GM18868 (cell line): ENCODE measurements at regions not wholly inside any gene's neighbourhood (a gene's known extent, or its start where the extent isn't known, plus 50 kb on each side); places are given as distances from the start of the nearest gene placed in this dataset.
"Not testable (repeated sequence)": the region's sequence is repeated elsewhere in the genome, so short reads cannot be mapped to it uniquely, and the experiment has no call there.

Experiments
- ATAC-seq: cut with Tn5 transposase; IDR thresholded peaks from one replicate; pipeline ENCODE4 v1.9.1; 2021; ENCODE audit warnings: mild to moderate bottlenecking, moderate library complexity; ENCODE audit not compliant: unreplicated experiment

DNA sequence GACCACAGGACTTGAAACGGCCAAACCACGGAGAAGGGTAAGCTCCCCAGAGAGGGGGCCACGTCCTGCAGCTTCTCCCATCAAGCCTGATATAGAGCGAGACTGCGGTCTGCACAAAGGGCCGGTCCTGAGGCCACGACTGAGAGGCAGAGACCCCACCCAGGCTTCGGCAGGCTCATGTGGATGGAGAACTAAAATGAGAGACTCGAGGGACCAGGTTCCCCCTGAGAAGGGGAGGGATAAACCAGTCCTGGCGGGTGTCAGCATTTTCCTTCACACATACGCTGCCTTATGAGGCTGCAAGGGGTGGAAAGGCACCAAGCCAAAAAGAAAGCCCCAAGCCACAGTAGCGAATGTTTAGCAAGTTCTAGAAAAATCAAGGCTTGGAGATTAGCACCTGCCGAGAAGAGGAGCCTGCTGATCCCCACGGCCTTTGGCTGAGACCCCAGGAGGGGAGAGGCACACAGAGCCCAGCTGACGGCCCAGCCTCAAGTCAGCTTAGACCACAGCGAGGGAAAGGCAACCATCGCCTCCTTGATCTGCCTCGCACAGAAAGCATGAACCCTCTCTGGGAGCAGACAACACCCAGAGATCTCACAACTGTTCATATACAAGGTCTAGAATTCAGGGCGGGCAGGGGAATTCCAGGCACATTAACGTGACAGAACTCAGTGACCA, 92.6 kb upstream of the RNF32 start:
- peak; percentile 52 for ATAC-seq

DNA sequence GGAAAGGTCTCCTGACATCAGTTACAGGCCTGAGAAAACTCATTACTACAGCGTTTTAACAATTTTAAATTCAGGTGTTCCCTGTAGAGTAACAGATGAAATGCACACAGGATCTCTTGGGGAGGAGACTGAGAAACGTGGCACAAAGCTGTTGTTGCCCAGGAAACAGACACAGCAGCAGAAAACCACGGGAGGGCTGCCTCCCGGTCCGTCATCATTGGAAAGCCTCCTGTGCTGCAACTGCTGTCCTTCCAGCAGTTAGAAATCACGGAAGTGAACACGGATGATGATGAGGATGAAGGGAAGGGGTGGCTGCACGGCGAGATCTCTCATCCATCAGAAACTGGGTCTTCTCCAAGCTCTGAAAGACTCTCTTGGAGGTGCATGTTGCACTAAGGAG, 94.6 kb upstream of the RNF32 start:
- ATAC-seq = no peak

DNA sequence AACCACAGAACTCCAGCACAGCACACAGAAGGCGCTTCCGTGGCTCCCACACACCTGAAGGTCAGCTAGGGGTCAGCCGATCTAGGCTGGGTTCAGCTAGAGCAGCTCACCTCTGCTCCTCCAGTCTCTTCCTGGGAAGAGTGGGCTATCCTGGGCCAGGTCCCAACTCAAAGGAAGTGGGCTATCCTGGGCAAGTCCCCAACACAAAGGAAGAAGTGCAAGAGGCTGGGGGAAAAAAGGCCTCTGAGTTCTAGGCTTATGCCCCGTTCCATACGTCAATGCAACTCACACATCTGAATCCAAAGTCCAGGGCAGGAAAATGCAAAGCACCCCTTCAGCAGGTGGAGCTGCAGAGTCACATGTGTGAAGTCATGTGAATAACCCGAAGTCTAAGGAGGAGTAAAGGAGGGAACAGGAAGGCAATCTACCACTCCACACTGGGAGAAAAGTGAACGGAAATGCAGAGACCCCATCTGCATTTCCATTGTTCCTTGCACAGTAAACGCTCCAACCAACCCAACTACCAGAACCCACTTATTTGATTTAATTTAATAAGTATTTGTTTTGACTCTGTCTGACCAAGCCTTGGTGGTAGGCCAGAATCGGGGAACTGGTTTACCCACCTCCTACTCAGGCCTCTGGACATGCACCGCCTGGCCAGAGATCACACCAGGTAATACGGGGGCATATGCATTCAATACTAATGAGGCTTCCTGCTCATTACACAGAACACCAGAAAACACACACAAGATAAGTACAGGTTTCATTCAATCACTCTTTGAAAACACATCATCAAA, 95.5 kb upstream of the RNF32 start:
- no peak for ATAC-seq

DNA sequence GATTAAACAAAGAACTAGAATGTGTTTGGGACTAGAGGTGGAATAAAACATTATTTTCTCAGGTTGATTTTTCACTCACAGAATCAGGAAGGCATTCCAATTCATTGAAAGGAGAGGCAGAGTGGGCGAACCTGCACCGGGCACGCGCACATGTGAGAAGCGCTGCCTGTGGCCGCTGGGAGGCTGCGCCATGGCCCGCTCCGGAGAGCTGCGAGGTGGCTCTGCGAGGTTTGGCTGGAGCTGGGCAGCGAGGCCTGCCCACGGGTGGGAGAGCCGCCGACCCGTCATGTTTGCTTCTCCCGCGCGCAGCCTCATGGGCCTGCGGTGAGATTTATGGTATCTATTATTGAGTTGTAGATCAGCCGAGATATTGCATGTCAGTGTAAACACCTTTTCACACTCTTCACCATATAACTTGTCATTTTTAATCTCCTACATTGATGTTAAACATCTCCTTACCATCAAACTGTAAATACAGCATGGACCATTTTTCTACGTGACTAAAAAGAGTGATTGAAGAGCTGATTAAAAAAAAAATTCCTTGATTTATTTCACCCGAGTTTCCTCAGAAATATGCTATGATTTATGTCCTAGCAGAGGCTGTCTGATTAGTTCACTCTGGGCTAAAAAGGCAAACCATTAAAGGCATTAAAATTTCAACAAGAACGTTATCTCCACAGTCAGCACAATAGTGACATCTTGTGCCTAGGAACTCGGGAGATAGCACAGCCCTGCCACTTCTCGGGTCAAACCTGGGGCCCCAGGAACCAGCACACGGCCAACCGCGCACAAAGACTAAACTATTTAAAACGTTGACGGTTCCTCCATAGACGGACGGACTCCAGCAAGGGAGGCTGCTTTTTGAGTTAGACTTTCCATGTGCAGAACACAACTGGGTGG, 96.6 kb upstream of the RNF32 start:
- no peak for ATAC-seq

DNA sequence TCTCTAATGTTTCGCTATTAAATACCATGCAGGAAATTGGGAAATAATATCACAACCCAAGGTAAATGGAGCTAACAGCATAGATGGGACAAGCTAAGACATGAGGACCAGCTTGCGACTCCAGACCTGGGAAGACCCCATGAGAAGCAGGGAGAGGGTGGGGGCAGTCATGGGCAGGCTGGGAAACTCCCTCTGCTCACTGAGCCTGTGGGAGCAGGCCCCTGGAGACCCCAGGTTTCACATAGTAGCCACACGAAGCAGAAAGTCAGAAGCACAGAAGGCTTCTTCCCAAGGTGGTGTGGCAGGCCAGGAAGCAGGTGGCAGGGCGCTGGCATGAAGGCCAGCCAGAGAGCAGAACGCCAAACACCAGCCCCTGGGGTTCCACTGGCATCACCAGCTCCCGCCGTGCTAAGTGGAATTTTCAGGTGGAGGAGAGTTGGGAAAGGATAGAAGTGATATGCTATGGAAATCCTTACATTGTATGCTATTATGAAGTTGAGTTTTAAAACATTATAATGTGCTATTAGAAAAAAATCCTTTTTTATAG, 99.9 kb upstream of the RNF32 start:
- ATAC-seq = no peak

- no peak for ATAC-seq
These were observed 100.6 kb upstream of the RNF32 start for GRCh38 chr7:156539999-156540398.

- ATAC-seq = no peak
These were observed 103.6 kb upstream of the RNF32 start for GRCh38 chr7:156537006-156537405.

DNA sequence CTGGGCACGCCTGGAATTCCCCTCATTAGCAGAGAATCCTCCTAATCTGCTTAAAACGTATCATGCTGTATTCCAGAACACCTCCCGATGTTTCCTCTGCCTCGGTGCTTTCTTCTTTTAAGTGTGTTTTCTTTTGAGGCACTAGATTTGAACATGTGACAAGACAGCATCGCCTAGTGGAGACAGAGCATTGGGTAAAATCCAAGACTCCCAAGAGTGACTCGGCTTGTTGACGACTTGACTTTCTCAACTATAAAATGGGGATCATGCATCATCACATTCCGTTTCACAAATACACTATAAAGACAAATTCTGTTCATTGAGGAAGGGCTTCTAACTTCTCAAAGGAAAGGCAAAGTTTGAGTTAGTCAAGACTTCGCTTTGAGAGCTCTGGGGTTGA, 105.6 kb upstream of the RNF32 start:
- no peak for ATAC-seq

- no peak for ATAC-seq
These were observed 106.6 kb upstream of the RNF32 start for GRCh38 chr7:156533964-156534363.

DNA sequence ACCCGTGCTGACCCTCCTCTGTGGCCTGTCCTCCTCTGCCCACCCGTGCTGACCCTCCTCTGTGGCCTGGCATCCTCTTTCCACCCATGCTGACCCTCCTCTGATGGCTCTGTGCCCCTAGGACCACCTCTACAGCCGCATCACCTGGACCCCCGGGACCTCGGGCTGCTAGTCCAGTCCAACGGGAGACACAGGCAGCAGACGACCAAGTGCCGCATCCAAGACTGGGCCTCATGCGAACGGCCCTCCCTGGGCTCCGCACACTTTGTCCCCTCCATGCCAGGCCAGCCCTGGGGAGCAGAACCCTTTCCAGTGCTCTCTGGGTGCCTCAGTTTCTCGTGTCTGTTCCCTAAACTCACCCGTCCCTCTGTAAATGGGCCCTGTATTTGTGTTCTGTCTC, 107.2 kb upstream of the RNF32 start:
- no peak for ATAC-seq

DNA sequence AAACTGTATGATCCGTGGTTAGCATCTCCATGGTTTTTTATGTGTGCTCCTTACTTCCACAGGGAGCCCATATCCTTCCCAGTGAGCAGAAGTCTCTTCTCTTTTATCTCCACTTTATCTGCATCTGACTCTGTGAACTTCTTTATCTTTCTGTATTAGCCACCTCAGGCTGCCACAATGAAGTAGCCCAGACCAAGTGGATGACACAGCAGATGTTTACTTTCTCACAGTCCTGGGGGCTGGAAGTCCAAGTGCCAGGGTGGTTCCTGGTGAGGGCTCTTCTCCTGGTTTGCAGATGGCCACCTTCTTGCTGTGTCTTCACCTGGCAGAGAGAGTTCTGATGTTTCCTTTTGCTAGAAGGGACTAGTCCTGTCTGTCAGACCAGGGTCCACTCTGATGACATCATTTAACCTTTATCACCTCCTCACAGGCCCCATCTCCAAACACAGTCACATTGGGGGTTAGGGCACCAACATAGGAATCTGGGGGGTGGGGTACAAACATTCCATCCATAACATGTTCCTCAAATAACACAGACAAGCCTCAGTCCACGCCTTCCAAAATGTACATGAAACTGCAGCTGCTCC, 108.5 kb upstream of the RNF32 start:
- ATAC-seq = no peak

DNA sequence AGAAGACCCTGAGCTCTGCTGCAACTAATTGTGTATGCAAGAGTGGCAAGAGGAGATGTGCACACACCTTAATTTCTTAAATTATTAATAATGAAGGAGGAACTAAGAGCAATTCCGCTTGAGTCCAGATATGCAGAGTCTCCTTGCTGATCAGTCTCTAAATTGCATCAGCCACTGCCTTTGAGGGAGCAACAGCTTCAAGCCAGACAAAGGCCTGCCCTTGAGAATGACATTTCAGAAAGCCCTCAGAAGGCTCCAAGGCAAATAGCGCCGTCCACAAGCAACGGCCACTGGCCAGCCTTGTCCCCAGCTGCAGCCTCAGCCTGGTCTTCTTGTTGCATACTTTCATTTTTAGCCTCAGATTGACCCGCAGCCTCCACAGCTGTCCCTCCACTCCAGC, 110.6 kb upstream of the RNF32 start:
- no peak for ATAC-seq

GRCh38 chr7:156527458-156527890, 113.1 kb upstream of the RNF32 start:
- no peak for ATAC-seq

DNA sequence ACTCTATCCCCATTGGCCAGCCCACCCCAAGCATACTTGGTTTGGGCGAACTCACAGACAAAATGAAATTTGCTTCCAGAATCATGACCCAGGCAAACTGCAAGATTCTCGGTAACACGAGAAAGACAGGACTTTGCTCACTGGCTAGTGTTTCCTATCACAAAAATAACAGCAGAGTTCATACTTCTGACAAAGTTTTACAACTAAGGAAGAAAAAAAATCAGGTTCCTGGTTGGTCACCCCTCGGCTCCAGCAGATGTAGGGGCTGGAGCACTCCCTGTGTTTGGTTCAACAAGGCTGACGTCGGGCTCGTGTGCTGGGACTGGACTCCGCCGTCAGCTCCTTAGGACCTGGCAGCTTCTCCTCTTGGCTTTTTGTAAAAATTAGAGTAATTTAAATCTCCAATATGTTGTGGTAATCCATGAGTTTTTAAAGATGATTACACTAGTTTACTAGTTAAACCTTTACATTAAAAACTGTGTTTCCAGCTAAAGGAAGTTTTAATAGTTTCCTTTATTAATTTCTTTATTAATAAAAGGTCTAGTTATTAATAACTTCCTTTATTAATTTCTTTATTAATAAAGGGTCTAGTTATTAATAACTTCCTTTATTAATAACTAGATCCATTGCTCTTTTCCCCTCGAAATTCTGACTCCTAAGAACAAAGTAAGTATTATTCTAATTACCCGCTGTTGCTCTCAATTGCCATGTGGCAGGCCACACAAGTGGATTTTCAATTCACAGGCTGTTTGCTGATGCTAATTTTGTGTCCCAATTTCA, 115.6 kb upstream of the RNF32 start:
- no peak for ATAC-seq

DNA sequence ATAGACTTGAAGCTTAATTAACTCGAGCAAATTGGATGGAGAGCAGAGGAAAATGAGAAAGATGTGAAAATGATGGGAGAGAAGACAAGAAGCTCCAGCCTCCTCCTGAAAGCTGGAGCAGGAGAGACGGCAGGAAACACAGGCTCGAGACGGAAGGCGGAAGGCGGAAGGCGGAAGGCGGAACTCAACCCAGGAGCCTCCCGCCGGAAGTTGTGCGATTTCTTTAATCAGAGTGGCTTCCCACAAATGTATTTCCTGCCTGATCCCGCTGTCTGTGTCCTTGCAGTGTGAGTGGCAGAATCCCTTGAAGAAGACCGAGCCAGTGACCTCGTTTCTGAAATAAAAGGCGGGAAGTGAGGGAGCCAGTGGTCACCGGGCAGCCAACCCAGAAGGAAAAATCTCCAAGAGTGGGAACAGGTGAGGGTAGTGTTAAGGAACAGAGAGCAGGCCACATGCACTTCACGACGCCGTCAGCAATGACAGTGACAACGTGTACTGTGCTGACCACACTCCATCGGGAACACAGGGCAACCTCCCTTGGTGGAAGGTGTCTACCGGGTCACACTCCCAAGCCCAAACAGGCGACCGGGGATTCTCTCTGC, 117.0 kb upstream of the RNF32 start:
- ATAC-seq = no peak

DNA sequence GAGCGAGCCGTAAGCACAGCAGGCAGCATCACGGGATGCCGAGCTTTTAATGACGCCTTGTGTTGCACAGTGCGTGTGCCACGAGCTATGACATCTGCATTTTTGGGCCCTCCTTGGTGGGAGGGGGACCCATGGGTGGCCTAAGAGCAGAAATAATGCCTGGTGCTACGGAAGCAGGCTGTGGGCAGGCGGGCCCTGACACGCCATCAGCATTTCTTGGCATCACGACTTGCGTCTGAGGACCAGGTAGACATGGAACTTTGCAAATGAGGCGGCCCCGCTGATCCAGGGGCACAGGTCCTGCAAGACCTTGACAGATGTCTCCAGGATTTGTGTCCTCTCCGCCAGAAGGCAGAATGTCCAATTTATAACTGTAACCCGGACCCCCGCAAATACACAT, 117.8 kb upstream of the RNF32 start:
- ATAC-seq = no peak

DNA sequence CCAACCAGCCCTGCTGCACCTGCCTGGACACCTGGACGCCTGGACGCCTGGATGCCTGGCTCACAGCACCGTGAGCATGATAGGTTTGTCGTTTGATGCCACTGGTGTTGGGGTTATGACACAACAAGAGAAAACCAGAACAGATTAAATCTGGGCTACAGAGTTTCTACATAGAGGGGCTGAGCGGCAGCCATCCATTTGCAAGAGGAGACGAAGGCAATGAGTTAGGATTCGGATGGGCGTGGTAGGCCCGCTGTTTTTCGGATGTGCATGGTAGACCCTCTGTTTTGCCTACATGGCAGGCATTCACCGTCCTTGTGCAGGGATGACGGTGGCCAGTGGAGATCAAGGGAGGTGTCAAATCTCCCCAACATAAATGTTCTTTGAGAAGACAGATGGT, 121.5 kb upstream of the RNF32 start:
- ATAC-seq = no peak

DNA sequence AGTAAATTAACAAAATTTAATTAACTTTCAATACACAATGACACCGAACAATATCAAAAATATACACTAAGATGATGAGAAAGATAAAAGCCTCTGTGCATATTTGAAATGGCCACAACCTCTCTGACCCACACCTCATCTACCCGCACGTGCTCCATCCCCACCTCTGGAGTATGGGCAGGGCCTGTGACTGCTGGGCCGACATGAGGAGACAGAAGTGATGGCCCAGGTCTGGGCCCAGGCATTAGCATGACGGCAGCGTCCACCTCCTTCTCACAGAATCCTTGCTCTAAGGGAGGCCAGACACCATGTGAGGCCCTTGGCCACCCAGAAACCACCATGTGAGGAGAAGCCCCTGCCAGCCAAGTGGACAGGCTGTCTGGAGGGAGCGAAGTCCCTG, 122.1 kb upstream of the RNF32 start:
- ATAC-seq = no peak

DNA sequence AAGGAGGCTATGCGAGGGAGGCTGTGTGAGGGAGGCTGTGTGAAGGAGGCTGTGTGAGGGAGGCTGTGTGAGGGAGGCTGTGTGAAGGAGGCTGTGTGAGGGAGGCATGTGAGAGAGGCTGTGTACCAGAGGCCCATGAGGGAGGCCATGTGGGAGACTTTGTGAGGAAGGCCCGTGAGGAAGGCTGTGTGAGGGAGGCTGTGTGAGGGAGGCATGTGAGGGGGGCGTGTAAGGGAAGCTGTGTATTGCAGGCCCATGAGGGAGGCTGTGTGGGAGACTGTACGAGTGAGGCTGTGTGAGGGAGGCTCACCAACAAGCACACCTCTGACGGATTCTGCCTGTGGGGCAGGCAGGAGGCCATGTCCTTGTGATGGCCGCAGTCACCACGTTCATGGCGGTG, 122.7 kb upstream of the RNF32 start:
- ATAC-seq = not testable (repeated sequence)
